ENCODE measurements at regions not wholly inside any gene's neighbourhood (a gene's known extent, or its start where the extent isn't known, plus 50 kb on each side); places are given as distances from the start of the nearest gene placed in this dataset.

GRCh38 chr2:223141606-223142005 is 89.6 kb downstream of the KCNE4 start:
- H3K36me3 ChIP-seq (ENCODE audit: control insufficient read depth in 5 of 5, insufficient read depth in 5 of 5, low read length in 5 of 5) = no peaks in the 10 kb centered on the region
- no peaks in the 10 kb centered on the region for H3K4me1 ChIP-seq (ENCODE audit: control insufficient read depth in 5 of 5, insufficient read depth in 5 of 5, low read length in 5 of 5)
- H3K9ac ChIP-seq (ENCODE audit: low read length in 5 of 5) = no peak overlapping the region
- no peaks in the 10 kb centered on the region for H3K27me3 ChIP-seq (ENCODE audit: control insufficient read depth in 5 of 5, insufficient read depth in 4 of 5, low read length in 5 of 5)
- no peak overlapping the region for H3K4me3 ChIP-seq (ENCODE audit: low read depth in 1 of 5, low read length in 5 of 5)
- no peak overlapping the region for H3K27ac ChIP-seq (ENCODE audit: low read depth, low read length)
- H3K9me3 ChIP-seq (ENCODE audit: control insufficient read depth in 5 of 5, low read length in 5 of 5) = no peaks in the 10 kb centered on the region

- Histone ChIP-seq H3K9ac (ENCODE audit: low read length in 5 of 5) (no peak overlapping the region), H3K4me3 (ENCODE audit: low read depth in 1 of 5, low read length in 5 of 5) (no peak overlapping the region), H3K27me3 (ENCODE audit: control insufficient read depth in 5 of 5, insufficient read depth in 4 of 5, low read length in 5 of 5) (no peaks in the 10 kb centered on the region), H3K9me3 (ENCODE audit: control insufficient read depth in 5 of 5, low read length in 5 of 5) (no peaks in the 10 kb centered on the region), H3K4me1 (ENCODE audit: control insufficient read depth in 5 of 5, insufficient read depth in 5 of 5, low read length in 5 of 5) (no peaks in the 10 kb centered on the region), H3K36me3 (ENCODE audit: control insufficient read depth in 5 of 5, insufficient read depth in 5 of 5, low read length in 5 of 5) (no peaks in the 10 kb centered on the region), H3K27ac (ENCODE audit: low read depth, low read length) (no peak overlapping the region)
Measured at GRCh38 chr2:223142118-223142517, 90.1 kb downstream of the KCNE4 start.

- Histone ChIP-seq H3K36me3 (ENCODE audit: control insufficient read depth in 5 of 5, insufficient read depth in 5 of 5, low read length in 5 of 5) (no peaks in the 10 kb centered on the region), H3K4me3 (ENCODE audit: low read depth in 1 of 5, low read length in 5 of 5) (no peak overlapping the region), H3K9me3 (ENCODE audit: control insufficient read depth in 5 of 5, low read length in 5 of 5) (peaks cover 0 to 4% (median 0%) of the 10 kb centered on the region in 5 donors)
Measured at GRCh38 chr2:223147431-223147830, 95.4 kb downstream of the KCNE4 start.

GRCh38 chr2:223148516-223148915 is 96.5 kb downstream of the KCNE4 start:
- no peaks in the 10 kb centered on the region for H3K4me1 ChIP-seq (ENCODE audit: control insufficient read depth in 5 of 5, insufficient read depth in 5 of 5, low read length in 5 of 5)
- H3K9ac ChIP-seq (ENCODE audit: low read length in 5 of 5) = no peak overlapping the region
- no peak overlapping the region for H3K27ac ChIP-seq (ENCODE audit: low read depth, low read length)
- H3K27me3 ChIP-seq (ENCODE audit: control insufficient read depth in 5 of 5, insufficient read depth in 4 of 5, low read length in 5 of 5) = peaks cover 0 to 2% (median 0%) of the 10 kb centered on the region in 5 donors
- no peaks in the 10 kb centered on the region for H3K36me3 ChIP-seq (ENCODE audit: control insufficient read depth in 5 of 5, insufficient read depth in 5 of 5, low read length in 5 of 5)
- peaks cover 0 to 4% (median 0%) of the 10 kb centered on the region in 5 donors for H3K9me3 ChIP-seq (ENCODE audit: control insufficient read depth in 5 of 5, low read length in 5 of 5)
- H3K4me3 ChIP-seq (ENCODE audit: low read depth in 1 of 5, low read length in 5 of 5) = no peak overlapping the region

More at GRCh38 chr2:223147431-223147830, 95.4 kb downstream of the KCNE4 start:
- Histone ChIP-seq H3K27me3 (ENCODE audit: control insufficient read depth in 5 of 5, insufficient read depth in 4 of 5, low read length in 5 of 5) (peaks cover 0 to 2% (median 0%) of the 10 kb centered on the region in 5 donors), H3K4me1 (ENCODE audit: control insufficient read depth in 5 of 5, insufficient read depth in 5 of 5, low read length in 5 of 5) (no peaks in the 10 kb centered on the region), H3K9ac (ENCODE audit: low read length in 5 of 5) (no peak overlapping the region), H3K27ac (ENCODE audit: low read depth, low read length) (no peak overlapping the region)

GRCh38 chr2:223155956-223156355 is 104.0 kb downstream of the KCNE4 start:
- Histone ChIP-seq H3K9me3 (ENCODE audit: control insufficient read depth in 5 of 5, low read length in 5 of 5) (no peaks in the 10 kb centered on the region), H3K27ac (ENCODE audit: low read depth, low read length) (no peak overlapping the region), H3K27me3 (ENCODE audit: control insufficient read depth in 5 of 5, insufficient read depth in 4 of 5, low read length in 5 of 5) (no peaks in the 10 kb centered on the region), H3K4me1 (ENCODE audit: control insufficient read depth in 5 of 5, insufficient read depth in 5 of 5, low read length in 5 of 5) (peaks cover 0 to 7% (median 0%) of the 10 kb centered on the region in 5 donors), H3K36me3 (ENCODE audit: control insufficient read depth in 5 of 5, insufficient read depth in 5 of 5, low read length in 5 of 5) (no peaks in the 10 kb centered on the region), H3K9ac (ENCODE audit: low read length in 5 of 5) (no peak overlapping the region), H3K4me3 (ENCODE audit: low read depth in 1 of 5, low read length in 5 of 5) (no peak overlapping the region)

- H3K36me3 ChIP-seq (ENCODE audit: control insufficient read depth in 5 of 5, insufficient read depth in 5 of 5, low read length in 5 of 5) = no peaks in the 10 kb centered on the region
- no peak overlapping the region for H3K4me3 ChIP-seq (ENCODE audit: low read depth in 1 of 5, low read length in 5 of 5)
- H3K9ac ChIP-seq (ENCODE audit: low read length in 5 of 5) = no peak overlapping the region
- H3K27me3 ChIP-seq (ENCODE audit: control insufficient read depth in 5 of 5, insufficient read depth in 4 of 5, low read length in 5 of 5) = no peaks in the 10 kb centered on the region
- no peaks in the 10 kb centered on the region for H3K4me1 ChIP-seq (ENCODE audit: control insufficient read depth in 5 of 5, insufficient read depth in 5 of 5, low read length in 5 of 5)
- H3K9me3 ChIP-seq (ENCODE audit: control insufficient read depth in 5 of 5, low read length in 5 of 5) = no peaks in the 10 kb centered on the region
- no peak overlapping the region for H3K27ac ChIP-seq (ENCODE audit: low read depth, low read length)
Measured at GRCh38 chr2:223161873-223162458, 110.0 kb downstream of the KCNE4 start.

GRCh38 chr2:223165423-223166214 is 113.6 kb downstream of the KCNE4 start:
- no peaks in the 10 kb centered on the region for H3K9me3 ChIP-seq (ENCODE audit: control insufficient read depth in 5 of 5, low read length in 5 of 5)
- no peak overlapping the region for H3K9ac ChIP-seq (ENCODE audit: low read length in 5 of 5)
- H3K36me3 ChIP-seq (ENCODE audit: control insufficient read depth in 5 of 5, insufficient read depth in 5 of 5, low read length in 5 of 5) = no peaks in the 10 kb centered on the region
- H3K4me1 ChIP-seq (ENCODE audit: control insufficient read depth in 5 of 5, insufficient read depth in 5 of 5, low read length in 5 of 5) = no peaks in the 10 kb centered on the region
- H3K4me3 ChIP-seq (ENCODE audit: low read depth in 1 of 5, low read length in 5 of 5) = no peak overlapping the region
- H3K27me3 ChIP-seq (ENCODE audit: control insufficient read depth in 5 of 5, insufficient read depth in 4 of 5, low read length in 5 of 5) = no peaks in the 10 kb centered on the region
- no peak overlapping the region for H3K27ac ChIP-seq (ENCODE audit: low read depth, low read length)

GRCh38 chr2:223166215-223166493 is 114.2 kb downstream of the KCNE4 start:
- Histone ChIP-seq H3K27ac (ENCODE audit: low read depth, low read length) (no peak overlapping the region), H3K36me3 (ENCODE audit: control insufficient read depth in 5 of 5, insufficient read depth in 5 of 5, low read length in 5 of 5) (no peaks in the 10 kb centered on the region), H3K4me1 (ENCODE audit: control insufficient read depth in 5 of 5, insufficient read depth in 5 of 5, low read length in 5 of 5) (no peaks in the 10 kb centered on the region), H3K27me3 (ENCODE audit: control insufficient read depth in 5 of 5, insufficient read depth in 4 of 5, low read length in 5 of 5) (no peaks in the 10 kb centered on the region), H3K9me3 (ENCODE audit: control insufficient read depth in 5 of 5, low read length in 5 of 5) (no peaks in the 10 kb centered on the region), H3K9ac (ENCODE audit: low read length in 5 of 5) (no peak overlapping the region), H3K4me3 (ENCODE audit: low read depth in 1 of 5, low read length in 5 of 5) (no peak overlapping the region)

GRCh38 chr2:223166983-223167650 is 115.1 kb downstream of the KCNE4 start:
- Histone ChIP-seq H3K9me3 (ENCODE audit: control insufficient read depth in 5 of 5, low read length in 5 of 5) (no peaks in the 10 kb centered on the region), H3K27me3 (ENCODE audit: control insufficient read depth in 5 of 5, insufficient read depth in 4 of 5, low read length in 5 of 5) (no peaks in the 10 kb centered on the region), H3K36me3 (ENCODE audit: control insufficient read depth in 5 of 5, insufficient read depth in 5 of 5, low read length in 5 of 5) (no peaks in the 10 kb centered on the region)

GRCh38 chr2:223169830-223170605 is 118.0 kb downstream of the KCNE4 start:
- no peaks in the 10 kb centered on the region for H3K36me3 ChIP-seq (ENCODE audit: control insufficient read depth in 5 of 5, insufficient read depth in 5 of 5, low read length in 5 of 5)
- H3K4me1 ChIP-seq (ENCODE audit: control insufficient read depth in 5 of 5, insufficient read depth in 5 of 5, low read length in 5 of 5) = no peaks in the 10 kb centered on the region
- no peak overlapping the region for H3K9ac ChIP-seq (ENCODE audit: low read length in 5 of 5)
- H3K4me3 ChIP-seq (ENCODE audit: low read depth in 1 of 5, low read length in 5 of 5) = no peak overlapping the region
- H3K27me3 ChIP-seq (ENCODE audit: control insufficient read depth in 5 of 5, insufficient read depth in 4 of 5, low read length in 5 of 5) = no peaks in the 10 kb centered on the region
- no peak overlapping the region for H3K27ac ChIP-seq (ENCODE audit: low read depth, low read length)
- H3K9me3 ChIP-seq (ENCODE audit: control insufficient read depth in 5 of 5, low read length in 5 of 5) = no peaks in the 10 kb centered on the region

More at GRCh38 chr2:223166983-223167650, 115.1 kb downstream of the KCNE4 start:
- Histone ChIP-seq H3K9ac (ENCODE audit: low read length in 5 of 5) (no peak overlapping the region), H3K27ac (ENCODE audit: low read depth, low read length) (no peak overlapping the region), H3K4me1 (ENCODE audit: control insufficient read depth in 5 of 5, insufficient read depth in 5 of 5, low read length in 5 of 5) (no peaks in the 10 kb centered on the region), H3K4me3 (ENCODE audit: low read depth in 1 of 5, low read length in 5 of 5) (no peak overlapping the region)

Data from subcutaneous abdominal adipose tissue (tissue), 5 donors.